Progenitor cell of endocrine pancreas (in vitro differentiated cells): ENCODE measurements at regions not wholly inside any gene's neighbourhood (a gene's known extent, or its start where the extent isn't known, plus 50 kb on each side); places are given as distances from the start of the nearest gene placed in this dataset.

ENCODE experiments used
- DNase-seq: peaks from one replicate; pipeline ENCODE4 v3.0.0; 2021; ENCODE audit warnings: low spot score; ENCODE audit not compliant: unreplicated experiment
- H3K27ac Mint-ChIP-seq: 2 replicates; pipeline ENCODE4 v1.8.0; 2021; ENCODE audit warnings: mild to moderate bottlenecking, moderate library complexity, mixed read lengths
- H3K27me3 Mint-ChIP-seq: 2 replicates; pipeline ENCODE4 v1.8.0; 2021; ENCODE audit warnings: mixed read lengths
- H3K36me3 Mint-ChIP-seq: 2 replicates; pipeline ENCODE4 v1.8.0; 2022; ENCODE audit warnings: mixed read lengths; ENCODE audit not compliant: insufficient read depth
- H3K4me1 Mint-ChIP-seq: 2 replicates; pipeline ENCODE4 v1.8.0; 2021; ENCODE audit warnings: low read depth, mixed read lengths
- H3K4me3 Mint-ChIP-seq: 2 replicates; pipeline ENCODE4 v1.8.0; 2021; ENCODE audit warnings: low read depth, mild to moderate bottlenecking, moderate library complexity, mixed read lengths
- H3K9me3 Mint-ChIP-seq: 2 replicates; pipeline ENCODE4 v1.8.0; 2021; ENCODE audit warnings: low read depth, mixed read lengths
- TF ChIP-seq, protein P1 (sequence below): fragments of 200-600 bp; sonication (generic); IDR thresholded peaks from one replicate; pipeline ENCODE4 v1.5.0; 2021; ENCODE audit warnings: antibody characterized with exemption, mild to moderate bottlenecking; ENCODE audit not compliant: unreplicated experiment

DNA sequence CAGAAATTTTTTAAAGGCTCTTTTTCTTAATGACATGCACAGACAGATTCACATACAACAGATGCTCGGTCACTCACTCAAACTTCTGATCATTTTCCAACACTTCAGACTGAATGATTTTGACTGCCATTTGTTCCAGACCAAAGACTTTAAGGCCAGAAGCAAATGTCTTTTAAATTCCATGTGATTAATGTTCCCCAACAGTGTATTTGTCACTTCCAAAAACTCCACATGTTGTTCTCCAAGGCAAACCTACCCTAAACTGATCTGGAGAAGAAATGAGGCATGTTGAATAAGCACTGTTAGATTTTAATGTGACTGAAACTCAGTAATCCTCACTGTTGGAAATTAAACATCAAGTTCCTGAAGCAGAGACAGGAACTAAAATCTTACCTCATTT, 366.7 kb downstream of the GABRG2 start:
- no peak for DNase-seq
- Mint-ChIP-seq H3K4me3 (no peak overlapping the region), H3K36me3 (no peaks in the 10 kb centered on the region), H3K4me1 (no peaks in the 10 kb centered on the region), H3K27ac (no peak overlapping the region), H3K9me3 (no peaks in the 10 kb centered on the region), H3K27me3 (no peaks in the 10 kb centered on the region)
- TF ChIP-seq, protein P1, sequence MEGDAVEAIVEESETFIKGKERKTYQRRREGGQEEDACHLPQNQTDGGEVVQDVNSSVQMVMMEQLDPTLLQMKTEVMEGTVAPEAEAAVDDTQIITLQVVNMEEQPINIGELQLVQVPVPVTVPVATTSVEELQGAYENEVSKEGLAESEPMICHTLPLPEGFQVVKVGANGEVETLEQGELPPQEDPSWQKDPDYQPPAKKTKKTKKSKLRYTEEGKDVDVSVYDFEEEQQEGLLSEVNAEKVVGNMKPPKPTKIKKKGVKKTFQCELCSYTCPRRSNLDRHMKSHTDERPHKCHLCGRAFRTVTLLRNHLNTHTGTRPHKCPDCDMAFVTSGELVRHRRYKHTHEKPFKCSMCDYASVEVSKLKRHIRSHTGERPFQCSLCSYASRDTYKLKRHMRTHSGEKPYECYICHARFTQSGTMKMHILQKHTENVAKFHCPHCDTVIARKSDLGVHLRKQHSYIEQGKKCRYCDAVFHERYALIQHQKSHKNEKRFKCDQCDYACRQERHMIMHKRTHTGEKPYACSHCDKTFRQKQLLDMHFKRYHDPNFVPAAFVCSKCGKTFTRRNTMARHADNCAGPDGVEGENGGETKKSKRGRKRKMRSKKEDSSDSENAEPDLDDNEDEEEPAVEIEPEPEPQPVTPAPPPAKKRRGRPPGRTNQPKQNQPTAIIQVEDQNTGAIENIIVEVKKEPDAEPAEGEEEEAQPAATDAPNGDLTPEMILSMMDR: no peak

DNA sequence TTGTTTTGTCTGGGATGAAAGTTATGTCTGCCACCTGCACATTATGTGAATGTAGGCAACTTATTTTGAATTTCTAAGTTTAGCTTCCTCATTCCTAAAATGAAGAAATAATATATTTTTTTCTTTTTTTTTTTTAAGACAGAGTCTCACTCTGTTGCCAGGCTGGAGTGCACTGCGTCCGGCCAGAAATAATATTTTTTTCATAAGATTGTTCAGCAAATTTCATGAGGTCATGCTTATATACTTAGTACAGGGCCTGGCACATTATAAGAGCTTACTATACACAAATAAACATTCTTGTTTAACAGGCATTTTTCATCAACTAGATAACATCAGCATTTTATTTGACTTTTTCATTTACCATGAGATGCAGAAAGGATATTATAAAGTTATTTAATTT, 368.5 kb downstream of the GABRG2 start:
- TF ChIP-seq, protein P1: no peak
- Mint-ChIP-seq H3K4me3 (no peak overlapping the region), H3K27ac (no peak overlapping the region), H3K4me1 (no peaks in the 10 kb centered on the region), H3K36me3 (no peaks in the 10 kb centered on the region), H3K9me3 (no peaks in the 10 kb centered on the region), H3K27me3 (no peaks in the 10 kb centered on the region)
- no peak for DNase-seq

DNA sequence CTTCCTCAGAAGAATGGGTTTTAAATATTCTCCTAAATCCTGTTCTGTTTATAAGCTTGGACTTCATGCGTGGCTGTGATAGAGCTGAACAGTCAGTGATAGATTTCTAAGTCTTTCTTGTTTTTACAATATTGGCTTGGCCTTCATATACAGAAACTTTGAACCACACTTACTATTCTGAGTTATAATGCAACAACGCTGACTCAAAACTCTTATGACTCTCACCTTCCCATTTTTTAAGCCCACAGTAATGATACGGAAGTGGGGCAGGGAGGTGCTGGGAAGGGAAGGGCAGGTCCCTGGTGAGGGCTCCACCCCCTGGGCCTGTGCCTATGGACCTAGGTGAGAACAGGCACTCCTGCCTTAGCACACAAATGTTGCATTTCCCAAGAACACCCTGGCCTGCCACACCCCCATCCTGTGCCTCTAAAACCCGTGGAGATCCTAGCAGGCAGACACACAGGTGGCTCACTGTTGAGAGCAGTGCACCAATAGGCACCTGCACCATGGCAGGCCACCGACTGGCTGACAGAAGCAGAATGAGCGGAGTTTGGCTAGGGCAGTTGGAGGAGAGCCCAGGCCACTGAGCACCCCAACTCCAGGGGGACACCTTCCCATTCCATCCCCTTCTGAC, 376.7 kb downstream of the GABRG2 start:
- H3K36me3 Mint-ChIP-seq: no peaks in the 10 kb centered on the region
- H3K4me1 Mint-ChIP-seq: no peaks in the 10 kb centered on the region
- H3K27ac Mint-ChIP-seq: no peak overlapping the region
- TF ChIP-seq, protein P1: no peak
- H3K27me3 Mint-ChIP-seq: no peaks in the 10 kb centered on the region
- no peaks in the 10 kb centered on the region for H3K9me3 Mint-ChIP-seq
- no peak for DNase-seq
- H3K4me3 Mint-ChIP-seq: no peak overlapping the region

DNA sequence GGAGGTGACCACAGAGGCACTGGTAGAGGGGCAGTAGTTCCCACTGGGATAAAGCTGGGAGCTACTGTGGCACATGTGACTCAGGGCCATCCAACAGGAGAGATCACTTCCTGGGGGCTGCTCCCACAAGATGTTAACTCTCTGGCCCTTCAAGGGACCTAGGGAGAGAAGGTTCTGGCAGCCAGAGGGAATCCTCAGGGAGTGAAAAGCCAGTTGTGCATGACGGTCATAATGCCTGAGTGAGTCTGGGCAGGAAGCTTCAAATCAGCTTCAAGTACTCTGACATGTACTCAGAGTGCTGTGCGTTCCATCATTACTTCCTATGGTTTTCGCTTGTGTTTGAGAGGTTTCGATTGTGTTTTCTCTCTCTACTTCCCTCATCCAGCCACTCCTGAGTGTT, 388.5 kb downstream of the GABRG2 start:
- Mint-ChIP-seq H3K27ac (no peak overlapping the region), H3K9me3 (peaks cover 15% of the 10 kb centered on the region), H3K4me3 (no peak overlapping the region), H3K27me3 (no peaks in the 10 kb centered on the region), H3K4me1 (no peaks in the 10 kb centered on the region), H3K36me3 (no peaks in the 10 kb centered on the region)
- TF ChIP-seq, protein P1: no peak
- no peak for DNase-seq

DNA sequence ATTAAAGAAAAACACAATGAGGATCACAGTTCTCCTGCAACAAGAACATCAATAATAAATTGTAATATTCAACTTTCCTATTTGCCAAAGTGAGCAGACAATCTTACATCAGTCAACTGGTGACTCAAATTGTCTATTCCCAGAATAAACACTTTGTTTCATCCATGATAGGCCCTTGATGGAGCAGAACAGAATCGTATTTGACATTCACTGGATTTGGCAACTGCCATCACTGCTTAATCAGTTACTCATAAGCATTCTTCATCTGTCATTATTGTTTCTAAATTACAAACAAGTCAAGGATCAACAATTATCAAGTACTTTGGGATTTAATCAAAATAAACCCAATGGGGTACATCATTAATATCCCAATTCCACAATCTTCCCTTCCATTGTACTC, 398.4 kb downstream of the GABRG2 start:
- Mint-ChIP-seq H3K27me3 (no peaks in the 10 kb centered on the region), H3K4me3 (no peak overlapping the region), H3K9me3 (peaks cover 7% of the 10 kb centered on the region), H3K4me1 (peaks cover 6% of the 10 kb centered on the region), H3K27ac (no peak overlapping the region), H3K36me3 (no peaks in the 10 kb centered on the region)
- TF ChIP-seq, protein P1: no peak
- no peak for DNase-seq
